T-cell (primary cell): ENCODE measurements at regions not wholly inside any gene's neighbourhood (a gene's known extent, or its start where the extent isn't known, plus 50 kb on each side); places are given as distances from the start of the nearest gene placed in this dataset.
A peak's percentile ranks its signal among the peaks of the same experiment; 100 is the strongest.

Experiments used
- ATAC-seq, 4 experiments: fragments of 200-7000 bp in 3 of 4; fragments of 150-1000 bp in 1 of 4; cut with Tn5 transposase; replicated peaks in 1 of 4; 1 replicate in 3 of 4; 2 replicates in 1 of 4; pipeline ENCODE4 v1.10.0; 2021; ENCODE audit warnings: moderate library complexity in 3 of 4, mild to moderate bottlenecking in 2 of 4, moderate number of reproducible peaks in 1 of 4
- CTCF ChIA-PET, 2 donors: fragments of 300-600 bp; sonication (Branson Sonifier 250); formaldehyde crosslinking; loops; one replicate each; lab custom pipeline; 2022; ENCODE audit warnings: antibody characterized with exemption in 2 of 2; lab: Charles Lee
- POLR2A ChIA-PET, 2 donors: fragments of 300-600 bp; sonication (Branson Sonifier 250); formaldehyde crosslinking; loops; one replicate each; lab custom pipeline; 2022; ENCODE audit warnings: antibody characterized with exemption in 2 of 2; lab: Charles Lee
- DNase-seq, 35 experiments: peaks; one replicate each; pipeline versions ENCODE4 v3.0.0 to v3.0.0-alpha.2; 2013 to 2023
- H3K27ac ChIP-seq: one replicate; pipeline ENCODE4 v1.5.1; 2013; ENCODE audit warnings: low read length
- H3K27me3 ChIP-seq, 2 experiments: replicated peaks in 1 of 2; 1 replicate in 1 of 2; 2 replicates in 1 of 2; pipeline versions ENCODE4 v1.6.1 to v1.7.0; 2013; ENCODE audit warnings: low read length in 1 of 2, mixed read lengths in 1 of 2; ENCODE audit not compliant: control insufficient read depth in 2 of 2, insufficient read depth in 2 of 2; ENCODE audit errors: extremely low read depth in 1 of 2
- H3K36me3 ChIP-seq, 2 donors: 1 replicate in 1 of 2; 2 replicates in 1 of 2; pipeline versions ENCODE4 v1.6.1 to v1.7.0; 2013; ENCODE audit warnings: low read length in 1 of 2; ENCODE audit not compliant: control insufficient read depth in 2 of 2, insufficient read depth in 1 of 2; ENCODE audit errors: extremely low read depth in 1 of 2
- H3K4me1 ChIP-seq, 2 experiments: 1 replicate in 1 of 2; 2 replicates in 1 of 2; pipeline versions ENCODE4 v1.6.1 to v1.7.0; 2013; ENCODE audit warnings: low read length in 2 of 2, mixed read lengths in 1 of 2; ENCODE audit not compliant: insufficient read depth in 2 of 2, control insufficient read depth in 1 of 2; ENCODE audit errors: extremely low read depth in 1 of 2
- H3K4me3 ChIP-seq, 2 donors: 1 replicate in 1 of 2; 2 replicates in 1 of 2; pipeline versions ENCODE4 v1.5.1 to v1.7.0; 2013; ENCODE audit warnings: mild to moderate bottlenecking in 2 of 2, low read length in 1 of 2, moderate library complexity in 1 of 2; ENCODE audit not compliant: control insufficient read depth in 1 of 2; ENCODE audit errors: extremely low read depth in 1 of 2
- H3K9me3 ChIP-seq: 2 replicates; pipeline ENCODE4 v1.7.0; 2013
- H3K27ac Mint-ChIP-seq, 2 donors: one replicate each; pipeline ENCODE4 v1.8.0; 2020 to 2021; ENCODE audit warnings: mild to moderate bottlenecking in 2 of 2, mixed read lengths in 2 of 2
- H3K27me3 Mint-ChIP-seq, 2 donors: one replicate each; pipeline ENCODE4 v1.8.0; 2021 to 2022; ENCODE audit warnings: mixed read lengths in 2 of 2
- H3K36me3 Mint-ChIP-seq: one replicate; pipeline ENCODE4 v1.8.0; 2021; ENCODE audit warnings: mixed read lengths
- H3K4me1 Mint-ChIP-seq, 3 donors: one replicate each; pipeline ENCODE4 v1.8.0; 2020 to 2022; ENCODE audit warnings: mixed read lengths in 3 of 3, mild to moderate bottlenecking in 1 of 3
- H3K4me3 Mint-ChIP-seq, 3 donors: one replicate each; pipeline ENCODE4 v1.8.0; 2020 to 2022; ENCODE audit warnings: mild to moderate bottlenecking in 3 of 3, mixed read lengths in 3 of 3, moderate library complexity in 3 of 3
- H3K9me3 Mint-ChIP-seq, 3 donors: one replicate each; pipeline ENCODE4 v1.8.0; 2020 to 2022; ENCODE audit warnings: mixed read lengths in 3 of 3
- WGBS: methylation state at CpG from one replicate; pipeline ENCODE4 v1.1.5; 2013; ENCODE audit warnings: missing lambda C conversion rate; ENCODE audit not compliant: insufficient coverage; 5-methylcytosine and 5-hydroxymethylcytosine counted together

GRCh38 chr7:145147865-145148264, 312.0 kb upstream of the TPK1 start:
- Mint-ChIP-seq H3K27me3 (peaks cover 6 to 9% of the 10 kb centered on the region in 2 donors), H3K4me1 (no peaks in the 10 kb centered on the region), H3K27ac (no peak overlapping the region), H3K4me3 (no peak overlapping the region), H3K9me3 (no peaks in the 10 kb centered on the region), H3K36me3 (no peaks in the 10 kb centered on the region)
- no peaks in the 10 kb centered on the region for H3K4me1 ChIP-seq
- H3K27ac ChIP-seq = no peak overlapping the region
- no peaks in the 10 kb centered on the region for H3K36me3 ChIP-seq
- ATAC-seq (no peak), DNase-seq (no peak)
- no peaks in the 10 kb centered on the region for H3K27me3 ChIP-seq
- no peak overlapping the region for H3K4me3 ChIP-seq
- POLR2A ChIA-PET = no interaction called here
- CTCF ChIA-PET = no interaction called here
- no peaks in the 10 kb centered on the region for H3K9me3 ChIP-seq
- WGBS = no CpG with 5 or more reads among the region's 2 CpGs

- H3K27ac ChIP-seq = no peak overlapping the region
Measured at GRCh38 chr7:145143685-145144084, 307.8 kb upstream of the TPK1 start.

GRCh38 chr7:145134377-145134776, 298.5 kb upstream of the TPK1 start:
- ChIA-PET CTCF (no interaction called here), POLR2A (no interaction called here)
- Mint-ChIP-seq H3K4me3 (no peak overlapping the region), H3K27me3 (peaks cover 1 to 6% of the 10 kb centered on the region in 2 donors), H3K36me3 (no peaks in the 10 kb centered on the region), H3K9me3 (no peaks in the 10 kb centered on the region), H3K4me1 (no peaks in the 10 kb centered on the region), H3K27ac (no peak overlapping the region)
- Histone ChIP-seq H3K36me3 (no peaks in the 10 kb centered on the region), H3K27ac (no peak overlapping the region), H3K27me3 (no peaks in the 10 kb centered on the region), H3K4me3 (no peak overlapping the region), H3K9me3 (no peaks in the 10 kb centered on the region), H3K4me1 (no peaks in the 10 kb centered on the region)
- ATAC-seq (no peak), DNase-seq (no peak)

More at GRCh38 chr7:145143685-145144084, 307.8 kb upstream of the TPK1 start:
- Mint-ChIP-seq H3K4me1 (no peaks in the 10 kb centered on the region), H3K9me3 (no peaks in the 10 kb centered on the region), H3K27me3 (peaks cover 1 to 3% of the 10 kb centered on the region in 2 donors), H3K36me3 (no peaks in the 10 kb centered on the region), H3K4me3 (no peak overlapping the region), H3K27ac (no peak overlapping the region)
- H3K27me3 ChIP-seq = no peaks in the 10 kb centered on the region
- no peak for DNase-seq
- POLR2A ChIA-PET = no interaction called here
- no peak overlapping the region for H3K4me3 ChIP-seq
- H3K4me1 ChIP-seq = no peaks in the 10 kb centered on the region
- WGBS = no CpG with 5 or more reads among the region's 5 CpGs
- no peak for ATAC-seq
- no peaks in the 10 kb centered on the region for H3K9me3 ChIP-seq
- no peaks in the 10 kb centered on the region for H3K36me3 ChIP-seq
- CTCF ChIA-PET = no interaction called here

- H3K4me1 Mint-ChIP-seq = no peaks in the 10 kb centered on the region
- H3K36me3 ChIP-seq = no peaks in the 10 kb centered on the region
- peaks cover 4% of the 10 kb centered on the region for H3K9me3 ChIP-seq
- H3K27ac Mint-ChIP-seq = no peak overlapping the region
- no peak for ATAC-seq
- no peak overlapping the region for H3K4me3 Mint-ChIP-seq
- 83% methylated on average over 1 of the region's 2 CpGs for WGBS
- no peaks in the 10 kb centered on the region for H3K27me3 ChIP-seq
- ChIA-PET CTCF (no interaction called here), POLR2A (no interaction called here)
- no peaks in the 10 kb centered on the region for H3K36me3 Mint-ChIP-seq
- no peaks in the 10 kb centered on the region for H3K4me1 ChIP-seq
- DNase-seq = no peak
- peaks cover 7 to 8% of the 10 kb centered on the region in 2 donors for H3K27me3 Mint-ChIP-seq
- no peak overlapping the region for H3K4me3 ChIP-seq
- H3K9me3 Mint-ChIP-seq = no peaks in the 10 kb centered on the region
- no peak overlapping the region for H3K27ac ChIP-seq
Measured at GRCh38 chr7:145123502-145123901, 287.6 kb upstream of the TPK1 start.

GRCh38 chr7:145106001-145106400, 270.1 kb upstream of the TPK1 start:
- peak overlapping the region in 1 of 2 donors; percentile 55 for H3K27ac Mint-ChIP-seq
- WGBS = no CpG with 5 or more reads among the region's 1 CpG
- no peak overlapping the region for H3K4me3 Mint-ChIP-seq
- peaks cover 0 to 7% (median 4%) of the 10 kb centered on the region in 3 donors for H3K9me3 Mint-ChIP-seq
- CTCF ChIA-PET = no interaction called here
- DNase-seq = no peak
- POLR2A ChIA-PET = no interaction called here
- no peaks in the 10 kb centered on the region for H3K4me1 Mint-ChIP-seq
- H3K27me3 Mint-ChIP-seq = peaks cover 3 to 5% of the 10 kb centered on the region in 2 donors
- H3K36me3 ChIP-seq = no peaks in the 10 kb centered on the region
- no peaks in the 10 kb centered on the region for H3K4me1 ChIP-seq
- H3K4me3 ChIP-seq = no peak overlapping the region
- no peak for ATAC-seq
- H3K27ac ChIP-seq = no peak overlapping the region
- H3K27me3 ChIP-seq = no peaks in the 10 kb centered on the region
- no peaks in the 10 kb centered on the region for H3K36me3 Mint-ChIP-seq
- no peaks in the 10 kb centered on the region for H3K9me3 ChIP-seq

- H3K4me1 Mint-ChIP-seq = no peaks in the 10 kb centered on the region
- H3K4me3 ChIP-seq = no peak overlapping the region
- CTCF ChIA-PET = no interaction called here
- peaks cover 3 to 5% of the 10 kb centered on the region in 2 donors for H3K27me3 Mint-ChIP-seq
- H3K36me3 ChIP-seq = no peaks in the 10 kb centered on the region
- POLR2A ChIA-PET = interaction anchor here in 1 of 2 donors (0.6 kb wide), 1 partner anchor 14 kb away, joined by 3 read pairs; no protein-coding TSS in a partner anchor
- no peaks in the 10 kb centered on the region for H3K36me3 Mint-ChIP-seq
- H3K27ac ChIP-seq = no peak overlapping the region
- H3K4me3 Mint-ChIP-seq = no peak overlapping the region
- H3K4me1 ChIP-seq = no peaks in the 10 kb centered on the region
- DNase-seq = no peak
- H3K9me3 Mint-ChIP-seq = peaks cover 0 to 4% (median 2%) of the 10 kb centered on the region in 3 donors
- no peak overlapping the region for H3K27ac Mint-ChIP-seq
- H3K27me3 ChIP-seq = no peaks in the 10 kb centered on the region
- no peak for ATAC-seq
- no peaks in the 10 kb centered on the region for H3K9me3 ChIP-seq
- WGBS = no CpG with 5 or more reads among the region's 2 CpGs
Measured at GRCh38 chr7:145105561-145105960, 269.7 kb upstream of the TPK1 start.

- ChIA-PET CTCF (no interaction called here), POLR2A (no interaction called here)
- ATAC-seq (no peak), DNase-seq (no peak)
- Histone ChIP-seq H3K36me3 (no peaks in the 10 kb centered on the region), H3K4me3 (no peak overlapping the region), H3K4me1 (no peaks in the 10 kb centered on the region), H3K9me3 (no peaks in the 10 kb centered on the region), H3K27me3 (no peaks in the 10 kb centered on the region), H3K27ac (no peak overlapping the region)
- peaks cover 3 to 5% of the 10 kb centered on the region in 2 donors for H3K27me3 Mint-ChIP-seq
- no peak overlapping the region for H3K4me3 Mint-ChIP-seq
- no peaks in the 10 kb centered on the region for H3K4me1 Mint-ChIP-seq
- no peaks in the 10 kb centered on the region for H3K9me3 Mint-ChIP-seq
- no peaks in the 10 kb centered on the region for H3K36me3 Mint-ChIP-seq
- H3K27ac Mint-ChIP-seq = no peak overlapping the region
- WGBS = no CpG with 5 or more reads among the region's 1 CpG
Measured at GRCh38 chr7:145104400-145104799, 268.5 kb upstream of the TPK1 start.
